Forelimb muscle (tissue), 1 donor: ENCODE measurements at regions not wholly inside any gene's neighbourhood (a gene's known extent, or its start where the extent isn't known, plus 50 kb on each side); places are given as distances from the start of the nearest gene placed in this dataset.

Experiments used
- DNase-seq: peaks from one replicate; pipeline ENCODE4 v3.0.0-alpha.2; 2013; ENCODE audit warnings: low read depth

GRCh38 chrX:9087271-9088040 is 53.5 kb upstream of the FAM9B start:
- DNase-seq = no peak

DNA sequence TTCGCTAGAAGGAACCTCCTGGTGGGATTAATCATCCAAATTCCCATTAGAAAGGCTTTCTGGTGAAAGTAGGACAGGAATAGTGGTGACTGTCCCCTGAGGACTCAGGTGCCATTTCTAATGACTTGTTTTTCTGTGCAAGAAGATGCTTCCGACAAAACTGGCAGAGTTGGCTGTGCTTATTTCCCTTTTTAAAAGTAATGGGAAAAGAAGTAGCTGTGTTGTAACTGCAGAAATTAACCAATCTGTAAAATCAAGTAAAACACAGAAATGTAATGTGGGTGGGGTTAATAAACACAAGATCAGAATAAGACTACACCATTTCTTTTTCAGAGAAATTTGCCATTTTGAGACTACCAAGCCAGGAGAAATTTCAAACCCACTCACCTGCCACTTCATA is 55.0 kb upstream of the FAM9B start:
- DNase-seq = no peak

- no peak for DNase-seq
These were observed 56.8 kb upstream of the FAM9B start for GRCh38 chrX:9090766-9091165.

DNA sequence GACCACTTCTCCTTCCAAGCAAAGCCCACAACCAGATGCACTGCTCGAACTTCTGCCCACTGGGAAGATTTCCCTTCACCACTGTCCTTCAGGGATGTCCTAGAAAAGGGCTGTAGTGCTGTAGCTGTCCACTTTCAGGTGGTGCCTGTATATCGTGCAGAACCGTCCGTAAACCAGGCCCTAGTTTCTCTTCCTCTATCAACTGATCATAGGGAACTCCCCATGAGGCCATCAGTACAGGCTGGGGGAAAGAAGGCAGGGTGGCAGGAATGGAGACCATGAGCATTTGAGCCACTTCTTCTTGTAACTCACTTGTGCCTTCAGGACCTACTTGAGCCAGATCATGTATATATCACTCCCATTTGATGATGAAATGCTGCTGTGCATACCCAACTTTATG is 57.3 kb upstream of the FAM9B start:
- DNase-seq = no peak

- no peak for DNase-seq
These were observed 69.0 kb upstream of the FAM9B start for GRCh38 chrX:9102956-9103355.

GRCh38 chrX:9108054-9108453 is 74.1 kb upstream of the FAM9B start:
- no peak for DNase-seq

- no peak for DNase-seq
These were observed 76.9 kb upstream of the FAM9B start for GRCh38 chrX:9110808-9111207.

GRCh38 chrX:9114245-9114644 is 80.3 kb upstream of the FAM9B start:
- DNase-seq = no peak

GRCh38 chrX:9117851-9118250 is 83.9 kb upstream of the FAM9B start:
- DNase-seq = no peak

DNA sequence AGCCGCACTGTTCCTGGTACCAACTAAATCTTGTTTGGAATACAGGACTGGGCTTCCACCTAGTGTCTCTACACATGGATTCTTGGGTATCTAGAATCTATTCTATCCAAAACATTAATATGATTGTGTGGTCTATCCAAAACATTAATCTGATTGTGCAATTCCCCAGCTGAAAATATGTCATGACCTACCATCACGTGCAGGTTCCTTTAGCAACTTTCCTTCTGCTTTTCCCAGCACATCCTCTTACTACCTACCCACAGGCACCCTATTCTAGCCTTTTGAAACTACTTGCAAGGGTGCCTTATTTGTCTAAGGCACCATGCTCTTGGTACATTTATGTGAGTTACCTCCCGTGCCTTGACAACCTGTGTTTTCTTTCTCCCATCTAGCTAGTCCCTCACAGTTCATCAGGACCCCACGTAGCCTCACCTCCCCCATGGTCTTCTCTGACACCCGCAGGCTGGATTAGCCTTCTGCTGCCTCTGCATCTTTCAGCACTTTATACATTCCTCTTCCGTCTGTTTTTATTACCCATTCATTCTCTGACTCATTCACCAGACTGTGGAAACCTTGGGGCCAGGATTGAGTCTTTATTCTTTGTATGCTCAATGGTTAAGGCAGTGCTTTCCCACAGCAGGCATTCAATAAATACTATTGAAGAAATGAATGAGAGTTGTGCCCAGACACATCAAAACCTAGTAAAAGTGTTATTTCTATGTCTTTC is 88.8 kb upstream of the FAM9B start:
- no peak for DNase-seq

DNA sequence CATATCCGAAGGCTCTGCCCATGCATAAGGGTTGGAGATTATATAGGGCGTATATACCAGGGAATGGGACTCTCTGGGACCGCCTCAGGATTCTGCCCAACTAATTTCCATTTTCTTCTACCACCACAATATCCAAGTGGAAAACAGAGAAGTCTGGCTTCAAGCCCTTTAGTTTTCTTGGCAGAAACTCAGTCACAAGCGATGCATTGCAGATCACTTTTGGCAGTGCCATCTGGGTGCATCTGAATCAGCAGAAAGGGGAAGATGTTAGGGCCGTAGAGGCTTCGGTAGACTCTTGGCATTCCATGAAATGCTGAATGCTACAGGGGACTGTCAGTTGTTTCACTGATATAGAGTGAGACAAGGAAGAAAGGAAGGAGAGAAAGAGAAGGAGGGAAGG is 94.1 kb upstream of the FAM9B start:
- no peak for DNase-seq

GRCh38 chrX:9130031-9130430 is 96.1 kb upstream of the FAM9B start:
- no peak for DNase-seq

DNA sequence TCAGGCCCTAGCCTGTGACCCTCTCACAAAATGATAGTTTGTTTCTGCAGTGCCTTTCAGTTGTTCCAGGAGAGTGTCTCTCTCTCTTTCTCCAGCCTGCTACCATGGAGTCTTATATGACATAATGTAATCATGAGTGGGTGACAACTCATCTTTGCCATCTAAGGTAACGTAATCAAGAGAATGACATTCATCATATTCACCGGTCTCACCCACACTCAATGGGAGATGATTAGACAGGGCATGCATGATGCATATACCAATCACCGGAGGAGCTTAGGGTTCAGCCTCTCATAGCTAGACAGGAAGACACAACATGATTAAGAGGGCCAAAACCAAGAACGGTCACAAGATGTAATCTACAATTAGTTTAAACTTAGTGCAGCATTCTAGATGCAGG is 97.1 kb upstream of the FAM9B start:
- DNase-seq = no peak

GRCh38 chrX:9132036-9132638 is 98.2 kb upstream of the FAM9B start:
- no peak for DNase-seq

- DNase-seq = no peak
These were observed 99.5 kb upstream of the FAM9B start for GRCh38 chrX:9133426-9133825.

DNA sequence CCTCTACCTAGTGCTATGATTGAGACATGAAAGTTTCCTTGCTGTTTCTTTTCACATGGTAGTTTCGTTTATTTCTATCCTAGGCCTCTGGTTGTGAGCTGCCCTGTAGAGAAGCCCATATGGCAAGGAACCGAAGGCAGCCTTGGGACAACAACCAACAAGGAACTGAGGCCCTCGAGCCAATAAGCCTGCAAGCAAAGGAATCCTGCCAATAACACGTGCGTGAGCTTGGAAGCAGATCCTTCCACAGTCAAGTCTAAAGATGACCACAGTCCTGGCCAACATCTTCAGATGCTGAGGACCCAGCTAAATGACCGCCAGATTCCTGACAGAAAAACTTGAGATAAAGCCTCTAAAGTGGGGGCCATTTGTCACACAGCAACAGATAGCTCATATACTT is 100.4 kb upstream of the FAM9B start:
- no peak for DNase-seq

DNA sequence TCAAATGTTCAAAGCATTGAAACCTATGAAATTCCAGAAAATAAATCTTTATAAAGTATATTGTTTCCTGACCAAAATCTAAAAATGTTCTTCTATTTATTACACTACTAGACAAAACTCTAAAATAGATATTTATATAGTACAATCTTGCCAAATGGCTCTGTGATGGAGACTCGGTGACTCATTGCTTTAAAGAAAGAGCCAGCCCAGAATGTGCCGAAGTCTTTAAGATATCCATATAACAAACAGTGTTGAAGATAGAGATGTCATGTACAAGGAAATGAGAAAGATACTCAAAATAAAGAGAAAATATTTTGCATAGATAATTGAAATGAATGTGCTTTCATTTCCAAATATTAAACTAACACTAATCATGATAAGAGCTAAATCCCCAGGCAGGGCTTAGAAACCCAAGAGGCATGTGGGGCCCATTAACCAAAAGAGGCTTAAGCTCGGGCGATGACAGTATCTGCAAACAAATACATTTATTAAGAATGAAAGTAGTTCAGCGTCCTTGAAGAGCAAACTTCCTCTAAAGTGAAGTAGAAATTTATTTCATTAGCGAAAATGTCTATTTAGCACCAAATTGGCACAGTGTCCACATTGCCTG is 102.1 kb upstream of the FAM9B start:
- no peak for DNase-seq

DNA sequence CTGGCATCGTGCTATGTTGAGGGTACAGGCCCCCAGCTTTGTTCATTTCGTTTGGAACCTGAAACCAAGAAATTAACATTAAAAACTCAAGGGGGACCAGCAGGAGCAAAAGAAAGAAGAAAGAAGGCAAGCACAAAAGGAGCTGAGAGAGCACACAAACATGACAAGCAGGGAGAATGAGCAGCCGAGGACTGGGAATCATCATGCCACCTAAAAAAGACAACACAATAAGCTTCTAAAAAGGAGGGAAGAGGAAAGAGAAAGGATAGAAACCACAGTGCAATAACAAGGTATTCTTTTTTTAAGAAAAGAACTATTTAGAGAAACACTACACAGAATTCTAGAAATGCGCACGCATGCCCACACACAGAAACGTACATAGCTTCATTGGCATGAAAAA is 103.2 kb upstream of the FAM9B start:
- DNase-seq = no peak

DNA sequence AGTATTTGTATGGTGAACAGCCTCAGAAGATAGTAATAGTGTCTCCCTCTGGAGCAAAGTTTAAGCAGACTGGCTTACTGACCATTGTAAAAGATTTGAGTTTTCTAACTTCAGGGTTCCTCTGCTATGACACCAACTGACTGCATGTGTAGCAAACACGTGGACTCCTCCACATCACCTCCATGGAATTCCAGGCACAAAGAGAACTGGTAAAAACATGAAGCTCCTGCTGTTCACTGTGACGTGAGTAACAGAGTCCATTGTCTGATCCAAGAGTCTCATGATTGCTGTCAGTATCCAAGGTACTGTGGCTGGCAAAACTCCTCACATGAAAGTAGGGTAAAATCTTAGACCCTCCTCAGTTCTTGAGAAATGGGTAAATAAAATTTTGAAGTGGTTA is 107.6 kb upstream of the FAM9B start:
- no peak for DNase-seq

DNA sequence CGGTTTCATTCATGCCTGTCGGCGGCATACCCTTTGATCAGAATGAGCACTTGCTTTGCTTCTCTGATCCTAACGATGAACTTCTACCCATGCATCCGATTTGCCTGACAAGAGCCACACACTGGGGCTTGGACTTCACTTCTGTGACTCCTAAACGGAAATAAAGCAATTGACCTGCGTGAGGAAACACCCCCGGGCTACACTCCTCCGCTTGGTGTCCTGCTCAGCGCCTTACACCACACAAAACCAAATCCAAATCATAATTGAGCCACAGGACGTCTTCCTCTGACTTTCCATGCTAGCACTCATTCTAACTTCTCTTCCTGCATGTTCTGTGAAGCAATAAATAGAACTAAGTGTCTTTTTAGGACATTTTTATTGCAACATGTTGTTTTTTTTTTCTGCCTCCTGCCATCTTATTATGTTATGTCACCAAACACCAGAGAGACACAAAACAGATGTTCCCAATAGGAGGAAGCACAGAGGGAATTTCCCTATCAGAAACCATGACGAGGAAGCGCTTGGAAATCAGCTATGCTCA is 110.8 kb upstream of the FAM9B start:
- no peak for DNase-seq

- no peak for DNase-seq
These were observed 112.7 kb upstream of the FAM9B start for GRCh38 chrX:9146657-9147056.

GRCh38 chrX:9147086-9147485 is 113.2 kb upstream of the FAM9B start:
- no peak for DNase-seq
